GM19351 (cell line): ENCODE measurements at regions not wholly inside any gene's neighbourhood (a gene's known extent, or its start where the extent isn't known, plus 50 kb on each side); places are given as distances from the start of the nearest gene placed in this dataset.

Experiments
- ATAC-seq: cut with Tn5 transposase; IDR thresholded peaks from one replicate; pipeline ENCODE4 v1.9.1; 2021; ENCODE audit warnings: mild to moderate bottlenecking, moderate library complexity; ENCODE audit not compliant: unreplicated experiment

DNA sequence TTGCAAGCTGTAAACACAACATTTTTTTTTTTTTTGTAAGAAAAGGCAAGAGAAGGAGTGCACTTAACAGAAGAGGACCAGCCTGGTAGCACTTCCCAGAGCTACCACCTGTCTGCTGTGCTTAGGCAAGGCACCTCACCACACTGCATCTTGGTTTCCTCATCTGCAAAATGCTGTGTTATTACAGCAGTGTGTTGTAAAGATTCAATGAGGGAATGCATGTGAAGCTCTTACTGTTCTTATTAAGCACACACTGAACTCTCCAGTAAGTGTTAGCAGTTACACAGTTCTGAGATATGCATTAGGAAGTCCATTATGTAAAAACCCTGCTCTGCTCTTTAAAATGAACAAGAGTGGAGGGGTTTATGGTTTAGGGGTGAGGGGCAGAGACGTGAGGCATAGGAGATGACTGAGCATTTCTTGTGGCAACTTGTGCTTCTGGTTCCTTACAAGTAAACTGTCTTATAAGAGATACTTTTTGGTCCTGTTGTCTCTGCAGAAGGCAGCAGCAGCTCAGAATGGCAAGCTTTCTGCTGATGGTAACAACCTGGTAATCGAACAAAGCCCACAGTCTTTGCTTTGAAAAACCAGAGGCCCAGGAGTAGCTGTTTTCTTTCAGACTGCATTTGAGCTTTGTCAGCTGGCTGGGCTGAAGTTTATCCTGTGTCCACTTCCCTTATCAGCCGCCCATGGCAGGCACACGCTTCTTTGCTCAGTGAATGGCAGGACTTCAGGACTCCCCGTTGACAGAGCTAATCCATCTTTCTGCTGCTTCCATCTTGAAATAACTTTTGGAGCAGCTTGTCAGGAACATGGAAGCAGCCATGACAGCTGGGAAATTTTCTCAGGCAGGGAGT lies 98.8 kb upstream of the BMPER start:
- ATAC-seq: no peak

DNA sequence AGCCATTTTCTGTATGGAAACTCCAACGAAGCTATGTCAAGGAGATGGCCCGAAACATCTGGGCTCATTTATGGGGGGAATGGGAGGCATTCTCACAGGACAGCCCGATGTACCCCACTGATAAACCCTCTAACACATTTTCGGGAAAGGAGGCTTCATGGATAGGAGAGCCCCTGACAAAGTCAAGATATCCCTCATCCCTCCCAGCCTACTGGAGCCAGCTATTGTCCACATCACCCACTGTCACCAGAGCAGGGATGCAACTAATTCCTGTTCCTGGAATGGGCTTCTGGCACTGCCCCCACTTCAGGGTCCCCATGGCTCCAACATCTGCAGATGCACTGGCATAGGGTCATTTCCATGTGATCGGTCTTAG lies 98.2 kb upstream of the BMPER start:
- no peak for ATAC-seq

DNA sequence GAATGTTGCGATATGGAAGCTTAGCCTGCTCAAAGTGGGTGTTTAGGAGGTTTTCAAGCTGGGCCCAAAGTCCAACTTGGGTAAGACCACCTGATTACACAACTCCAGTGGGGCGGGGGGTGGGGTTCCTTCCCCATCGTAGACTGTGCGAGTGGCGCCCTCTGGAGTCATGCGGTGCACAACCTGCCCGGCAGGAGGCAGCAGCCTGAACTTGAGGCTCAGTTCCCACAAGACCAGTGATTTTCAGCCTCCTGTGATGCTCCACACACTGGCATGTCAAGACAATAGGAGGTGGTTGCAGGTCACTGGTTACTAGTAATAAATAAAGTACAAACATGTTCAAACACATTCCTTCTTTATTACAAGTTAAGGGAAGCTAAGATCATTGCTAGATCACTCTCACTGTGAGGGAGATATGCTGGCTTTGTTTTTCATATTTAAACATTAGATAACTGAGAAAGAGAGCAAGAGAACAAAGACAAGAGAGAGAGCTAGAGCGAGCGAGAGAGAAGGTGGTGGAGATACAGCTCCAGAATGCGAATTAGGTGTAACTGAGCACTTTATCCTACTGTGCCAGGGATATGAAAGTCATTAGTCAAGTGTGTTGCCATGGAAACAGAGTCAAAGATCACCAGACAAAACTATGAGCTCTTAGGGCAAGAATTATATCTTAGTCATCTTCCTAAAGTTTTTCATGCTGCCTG lies 97.4 kb upstream of the BMPER start:
- peak; percentile 67 for ATAC-seq

DNA sequence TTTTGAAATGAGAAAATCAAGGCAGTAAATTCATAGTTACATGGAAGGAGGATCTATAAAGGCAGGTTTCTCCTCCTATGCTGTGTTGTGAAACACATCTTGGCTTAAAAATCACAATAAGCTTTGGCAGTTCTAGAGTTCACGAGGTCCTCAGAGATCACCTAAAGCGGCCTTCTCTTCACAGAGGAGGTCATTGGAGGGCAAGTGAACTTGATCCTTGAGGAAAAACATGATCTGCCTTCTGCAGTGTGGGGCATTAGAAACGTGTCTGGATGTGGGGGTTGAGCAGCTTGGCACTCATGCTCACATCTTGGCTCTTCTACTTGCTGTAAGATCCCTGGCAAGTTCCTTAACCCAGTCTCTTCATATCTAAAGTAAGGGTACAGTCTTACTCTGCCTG lies 96.1 kb upstream of the BMPER start:
- ATAC-seq: no peak

DNA sequence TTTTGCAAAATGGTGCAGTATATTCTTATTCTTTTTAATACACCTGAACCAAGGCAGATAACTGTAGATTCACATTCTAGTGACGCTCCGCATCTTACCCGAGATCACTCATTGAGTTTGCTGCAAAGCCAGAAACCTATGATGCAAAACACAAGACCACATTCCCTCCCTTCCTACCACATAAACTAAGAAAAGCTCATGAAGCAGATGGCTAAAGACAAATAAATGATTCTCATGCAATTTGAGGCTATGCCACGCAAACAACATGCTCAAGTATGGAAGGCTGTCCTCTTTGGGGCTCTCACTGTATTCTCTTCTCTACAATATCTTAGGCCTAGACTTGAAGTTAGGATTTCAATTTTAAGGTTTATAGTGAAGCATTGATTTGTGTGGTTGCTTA lies 95.0 kb upstream of the BMPER start:
- no peak for ATAC-seq

DNA sequence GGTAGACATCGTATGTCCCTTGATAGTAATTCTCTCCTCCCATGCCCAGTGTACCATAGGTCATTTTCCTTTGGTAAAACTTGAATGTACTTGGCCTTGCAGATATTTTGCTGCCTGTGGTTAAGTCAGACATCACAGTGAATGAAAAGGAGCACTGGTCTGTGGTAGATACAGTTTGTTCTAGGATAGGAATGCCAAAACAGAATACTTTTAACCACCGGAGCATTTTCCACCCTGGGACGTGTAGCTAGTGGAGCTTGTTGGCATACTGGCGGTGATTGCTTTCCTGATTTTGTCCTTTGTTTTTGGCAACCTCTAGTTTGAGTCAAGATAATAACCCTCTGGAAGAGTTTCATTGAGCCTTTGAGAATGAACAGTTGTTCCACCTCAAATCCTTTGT lies 92.0 kb upstream of the BMPER start:
- no peak for ATAC-seq

DNA sequence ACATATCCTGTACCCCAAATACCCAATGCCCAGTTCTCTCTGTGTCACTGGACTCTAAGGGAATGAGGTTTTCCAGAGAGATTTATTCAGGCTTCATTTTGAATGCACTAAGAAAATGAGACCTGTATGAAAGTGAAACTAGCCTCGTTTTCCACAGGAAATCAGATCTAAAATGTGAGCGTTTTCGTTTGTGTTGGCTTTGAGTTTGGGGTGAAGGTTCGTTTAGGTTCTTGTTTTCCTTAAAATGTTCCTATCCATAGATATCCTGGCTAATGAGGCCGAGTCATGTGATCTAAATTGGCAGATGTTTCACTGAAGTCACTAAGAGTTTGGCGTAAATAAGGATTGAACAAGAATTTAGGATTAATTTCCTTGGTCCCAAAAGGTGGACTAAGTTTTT lies 90.9 kb upstream of the BMPER start:
- ATAC-seq: no peak

DNA sequence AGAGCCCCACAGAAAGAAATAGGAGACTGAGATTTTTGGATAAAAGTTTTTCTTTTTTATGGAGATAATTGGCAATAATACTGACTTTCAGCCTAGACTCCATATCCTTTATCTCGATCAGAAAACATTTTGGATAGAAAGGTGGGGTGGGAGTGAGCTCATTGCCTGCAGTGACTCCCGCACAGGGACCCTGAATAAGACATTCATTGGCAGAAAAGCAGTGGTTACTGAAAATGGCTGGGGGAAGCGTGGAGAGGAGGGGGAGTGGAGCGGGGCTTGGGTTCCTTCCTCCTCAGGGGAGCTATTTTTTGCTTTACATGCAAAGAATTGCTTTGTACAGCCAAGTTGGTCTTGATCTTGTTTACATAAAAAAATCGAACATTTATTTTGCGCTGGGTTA lies 90.4 kb upstream of the BMPER start:
- no peak for ATAC-seq

DNA sequence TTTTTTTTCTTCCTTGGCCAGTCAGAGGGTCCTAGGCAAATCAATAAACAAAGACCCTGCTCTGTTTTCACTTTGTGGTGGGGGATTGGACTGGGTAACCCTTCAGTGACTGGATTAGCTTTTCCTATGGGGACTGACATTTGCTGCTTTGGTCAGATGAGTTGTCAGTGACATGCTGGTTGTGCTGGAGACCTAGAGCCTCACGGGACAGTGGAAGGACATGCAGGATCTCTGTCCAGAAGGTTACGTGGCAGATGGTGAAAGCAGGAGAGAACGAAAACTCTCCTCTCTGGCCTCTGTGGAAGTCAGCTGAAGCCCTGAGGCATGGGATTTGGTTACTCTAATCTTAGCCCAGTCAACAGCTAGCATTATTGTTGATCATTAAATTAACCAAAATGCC lies 90.0 kb upstream of the BMPER start:
- ATAC-seq: no peak

DNA sequence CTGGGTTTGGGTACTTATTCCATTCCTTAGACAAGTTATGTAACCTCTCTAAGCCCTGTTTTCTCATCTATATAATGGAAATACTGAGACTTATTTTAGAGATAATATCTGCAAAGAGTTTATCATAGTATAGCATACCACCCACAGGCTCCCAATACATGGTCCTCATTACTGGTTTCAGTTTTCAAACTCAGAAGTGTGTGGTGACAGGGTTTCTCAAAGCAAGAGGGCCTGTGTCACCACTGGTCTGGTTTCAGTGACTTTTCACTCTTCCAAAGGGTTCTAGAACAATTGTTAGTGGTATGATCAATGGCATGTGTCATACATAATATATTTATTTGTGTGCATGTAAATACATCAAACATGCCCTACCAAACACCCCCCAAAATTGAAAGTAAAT lies 89.2 kb upstream of the BMPER start:
- no peak for ATAC-seq

DNA sequence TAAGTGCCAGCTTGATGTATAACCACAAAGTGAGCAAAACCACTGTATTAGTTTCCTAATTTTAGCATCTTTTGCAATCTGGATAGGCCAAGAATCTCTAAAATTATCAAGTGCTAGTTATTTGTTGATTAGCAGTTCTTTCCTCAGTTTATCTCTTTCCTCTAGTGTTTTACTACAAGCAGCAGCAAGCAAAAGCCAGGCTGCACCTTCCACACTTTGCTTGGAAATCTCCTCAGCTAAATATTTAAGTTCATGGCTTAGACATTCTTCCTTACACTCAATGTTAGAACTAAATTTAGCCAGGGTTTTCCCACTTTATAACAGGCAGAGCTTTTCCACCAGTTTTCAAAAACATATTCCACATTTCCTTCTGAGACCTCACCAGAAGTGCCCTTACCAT lies 85.7 kb upstream of the BMPER start:
- ATAC-seq: no peak

DNA sequence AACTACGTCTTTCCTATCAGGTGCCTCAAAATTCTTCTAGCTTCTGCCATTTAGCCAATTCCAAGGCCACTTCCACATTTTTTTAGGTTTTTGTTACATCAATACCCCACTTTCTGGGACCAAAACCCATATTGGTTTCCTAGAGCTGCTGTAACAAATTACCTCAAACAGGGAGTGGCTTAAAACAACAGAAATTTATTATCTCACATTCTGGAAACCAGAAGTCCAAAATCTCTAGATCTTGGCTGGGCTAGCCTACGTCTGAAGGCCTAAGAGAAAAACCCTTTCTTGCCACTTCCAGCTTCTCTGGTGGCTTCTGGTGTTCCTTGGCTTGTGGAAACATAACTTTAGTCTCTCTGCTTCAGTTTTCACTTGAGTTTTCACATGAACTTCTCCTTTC lies 85.1 kb upstream of the BMPER start:
- ATAC-seq: no peak

DNA sequence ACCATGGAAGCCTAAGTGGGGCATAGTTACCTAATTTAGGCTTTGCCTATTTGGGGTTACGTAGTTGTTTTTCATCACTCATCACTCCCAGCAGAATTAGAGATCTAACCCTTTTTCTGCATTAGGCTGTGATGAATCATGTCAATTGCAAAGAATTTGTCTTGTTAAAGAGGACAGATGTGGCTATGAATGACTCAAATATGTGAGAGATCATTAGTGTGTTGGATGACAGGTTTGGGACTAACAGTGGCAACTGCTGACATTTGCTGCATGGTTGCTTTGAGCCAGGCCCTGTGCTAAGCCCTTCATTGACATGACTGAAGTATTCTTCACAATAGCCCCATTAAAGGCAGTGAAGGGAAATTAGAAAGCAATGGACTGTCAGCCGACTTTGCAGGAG lies 83.4 kb upstream of the BMPER start:
- ATAC-seq: no peak

DNA sequence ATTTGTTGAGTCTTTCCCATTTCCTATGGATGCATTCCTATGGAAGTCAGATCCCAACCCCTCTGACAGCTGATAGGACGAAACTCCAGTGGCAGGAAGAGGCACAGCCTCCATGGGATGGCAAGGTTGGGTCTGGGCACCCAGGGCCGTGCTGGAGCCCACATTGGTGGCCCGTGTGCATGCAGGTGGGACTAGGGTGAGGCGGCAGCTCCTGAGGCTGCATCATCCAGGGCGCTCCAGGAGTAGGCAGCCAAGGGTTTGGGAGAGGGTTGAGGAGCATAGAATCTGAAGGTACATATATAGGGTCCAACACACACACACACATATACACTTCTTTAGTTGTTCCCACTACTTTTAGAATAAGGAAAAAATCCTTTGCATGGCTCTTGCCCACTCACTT lies 81.4 kb upstream of the BMPER start:
- ATAC-seq: no peak

DNA sequence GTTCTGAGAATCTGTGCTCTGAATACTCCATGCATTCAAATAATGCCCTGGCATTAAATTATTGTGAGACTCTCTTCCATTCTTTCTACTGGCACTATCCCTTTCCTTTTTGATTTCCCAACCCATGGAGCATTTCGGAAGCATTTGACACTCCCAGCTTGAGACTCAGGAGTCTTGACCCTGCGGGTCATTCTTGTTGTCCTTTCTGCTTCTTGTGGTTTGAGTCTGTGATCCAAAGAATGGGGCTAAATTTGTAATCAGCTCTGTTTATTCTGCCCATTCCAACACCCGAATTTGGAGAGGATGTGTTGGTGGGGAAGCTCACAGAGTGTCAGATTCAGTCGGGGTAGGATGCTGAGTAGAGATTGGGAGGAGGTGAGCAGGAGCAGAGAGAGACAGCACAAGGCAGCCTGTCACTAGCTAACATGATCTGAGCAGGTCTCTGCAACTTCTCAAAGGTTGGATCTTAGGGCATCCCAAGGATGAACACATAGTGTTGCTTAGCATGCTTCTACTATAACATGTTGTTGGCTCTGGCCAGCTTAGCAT lies 80.4 kb upstream of the BMPER start:
- ATAC-seq: no peak

DNA sequence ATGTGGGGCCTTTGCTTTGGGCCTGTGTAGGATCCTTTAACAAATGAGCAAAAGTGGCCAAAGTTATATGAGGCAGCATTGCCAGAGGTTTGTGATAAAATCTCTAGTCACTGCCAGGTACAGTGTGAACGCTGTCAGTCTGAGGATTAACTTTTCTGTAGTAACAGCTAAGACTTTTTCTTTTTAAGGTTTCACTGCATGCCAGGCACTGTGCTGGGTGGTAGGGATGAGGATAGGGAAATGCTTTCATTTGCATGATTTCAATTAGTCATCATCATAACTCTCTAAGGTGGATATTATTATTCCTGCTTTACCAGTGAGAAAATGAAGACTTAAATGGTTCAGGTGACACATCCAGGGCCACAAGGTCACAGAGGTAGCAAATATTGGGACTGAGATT lies 79.7 kb upstream of the BMPER start:
- ATAC-seq: no peak

DNA sequence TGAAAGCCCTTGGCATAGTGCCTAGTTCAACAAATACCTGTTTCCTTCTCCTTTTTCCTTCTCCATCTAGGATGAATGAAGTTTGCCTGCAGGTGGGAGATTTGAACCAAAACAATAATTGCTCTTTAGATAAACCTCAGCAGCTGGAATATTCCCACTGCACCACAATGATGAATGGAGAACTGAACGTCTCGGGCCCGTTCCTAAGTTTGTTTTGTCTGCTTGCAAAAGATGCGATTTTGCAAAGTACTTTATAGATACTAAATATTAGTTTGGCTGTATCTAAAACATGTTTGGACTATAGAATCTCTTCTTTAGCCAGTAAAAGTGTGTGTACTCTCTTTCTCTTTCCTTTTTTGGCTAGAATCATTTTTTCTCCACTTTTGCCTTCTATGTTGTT lies 75.8 kb upstream of the BMPER start:
- no peak for ATAC-seq

DNA sequence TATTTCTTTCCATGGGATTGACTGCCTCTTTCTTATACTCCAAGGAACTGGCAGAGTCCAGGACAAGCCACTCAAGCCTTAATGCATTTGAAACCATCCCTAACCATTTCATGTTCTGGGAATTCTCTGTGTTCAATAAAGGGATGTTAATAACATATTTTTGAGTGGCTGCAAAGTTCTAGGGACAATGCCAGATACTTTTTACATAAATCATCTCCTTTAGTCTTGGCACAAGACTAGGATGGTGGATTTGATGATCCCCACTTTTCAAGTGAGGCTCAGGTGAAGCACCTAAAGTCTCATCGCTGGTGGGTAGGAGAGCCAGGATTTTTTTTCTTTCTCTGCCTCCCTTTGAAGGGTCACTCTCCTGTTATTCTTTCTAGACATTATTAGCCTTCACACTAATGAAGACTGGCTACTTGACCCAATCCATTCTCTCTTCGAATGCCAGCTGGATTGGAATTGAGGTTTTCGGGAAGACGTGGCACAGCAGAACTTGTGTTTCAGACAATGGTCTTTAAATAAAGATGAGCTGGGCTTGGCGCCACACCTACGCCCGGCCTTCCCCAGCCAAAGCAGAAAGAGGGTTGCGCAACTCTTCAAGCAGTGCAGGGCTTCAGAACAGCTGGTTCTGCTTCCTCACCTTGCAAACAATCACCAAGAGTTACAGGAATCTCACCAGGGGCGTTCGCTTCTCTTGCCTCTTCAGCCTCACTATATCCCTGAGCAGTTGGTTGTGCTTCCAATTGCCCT lies 73.8 kb upstream of the BMPER start:
- ATAC-seq: no peak

DNA sequence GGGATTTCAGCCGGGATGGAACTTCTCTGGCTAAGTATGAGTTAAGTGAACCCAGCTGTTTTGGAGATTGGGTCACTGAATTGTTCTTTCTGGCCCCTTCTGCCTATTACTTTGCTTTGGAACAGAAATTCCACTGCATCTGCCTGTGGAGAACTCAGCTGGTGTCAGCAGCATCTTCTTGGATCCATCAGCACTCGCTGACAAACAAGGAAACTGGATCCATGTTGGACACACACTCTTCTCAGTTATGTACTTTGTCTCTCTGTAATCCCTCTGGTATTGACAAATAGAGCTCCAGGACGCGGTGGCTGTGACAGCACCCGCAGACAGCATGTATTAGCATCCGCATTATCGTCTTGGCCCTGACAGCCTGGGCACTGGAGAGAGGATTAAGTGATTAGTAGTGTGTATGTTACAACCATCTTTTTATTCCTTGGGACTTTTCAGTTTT lies 73.0 kb upstream of the BMPER start:
- ATAC-seq: no peak

DNA sequence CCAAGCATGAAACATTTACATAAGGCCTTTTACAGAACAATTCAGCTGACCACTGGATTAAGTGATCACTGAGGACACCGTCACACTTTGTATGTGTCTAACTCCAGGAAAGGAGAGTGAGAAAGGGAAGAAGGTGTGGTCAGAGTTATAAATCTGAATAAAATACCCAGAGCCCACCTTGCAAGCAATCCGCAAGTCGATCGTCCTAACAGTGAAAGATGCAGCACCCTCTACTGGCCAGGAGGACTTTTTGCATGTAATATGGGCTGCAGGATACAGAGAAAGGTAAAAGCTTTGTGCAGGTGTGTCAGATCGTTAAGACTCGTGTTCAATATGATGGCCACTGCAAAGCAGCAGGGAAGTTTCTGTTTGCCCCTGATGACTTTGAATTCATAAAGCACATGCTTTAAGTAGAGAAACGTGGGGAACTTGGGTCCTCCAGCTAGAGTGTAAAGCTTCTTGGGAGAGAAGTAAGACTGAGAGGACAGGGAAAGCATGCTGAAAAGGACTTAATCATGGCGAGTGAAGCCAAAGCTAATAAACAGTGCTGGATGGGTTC lies 68.5 kb upstream of the BMPER start:
- no peak for ATAC-seq

DNA sequence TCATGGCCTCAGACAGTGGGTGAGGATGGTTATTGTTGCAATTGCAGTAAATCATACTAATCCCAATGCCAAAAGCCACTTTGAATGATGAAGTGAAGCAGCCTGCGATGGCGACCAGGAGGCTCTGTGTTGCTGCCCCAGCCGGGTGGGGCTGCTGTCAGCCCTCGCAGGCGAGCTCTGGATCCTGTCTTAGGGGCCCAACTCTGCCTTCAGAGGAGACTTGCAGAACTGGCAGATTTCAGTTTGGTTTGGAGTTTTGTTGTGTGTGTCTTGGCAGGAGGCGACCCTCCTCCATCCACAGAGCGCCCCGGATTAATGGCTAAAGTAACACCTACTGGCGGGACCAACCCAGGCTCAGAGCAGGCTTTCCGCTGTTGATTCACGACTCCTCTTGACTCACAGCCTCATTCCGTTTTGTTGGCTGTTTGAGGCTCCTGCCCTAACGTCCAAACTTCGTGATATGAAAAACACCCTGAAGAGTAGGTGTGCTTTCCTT lies 67.9 kb upstream of the BMPER start:
- ATAC-seq: no peak
